Keratinocyte (primary cell): ENCODE measurements at regions not wholly inside any gene's neighbourhood (a gene's known extent, or its start where the extent isn't known, plus 50 kb on each side); places are given as distances from the start of the nearest gene placed in this dataset.

ENCODE experiments used
- DNase-seq: peaks from one replicate; pipeline ENCODE4 v3.0.0-alpha.2; 2011; ENCODE audit warnings: low read depth, missing footprints, low spot score
- FAIRE-seq: peaks from 2 replicates; lab custom pipeline; 2011; peaks lifted over from hg19 to GRCh38; lab: Jason Lieb, UNC
- H2AFZ ChIP-seq: 2 replicates; pipeline ENCODE4 v1.6.0; 2012; ENCODE audit warnings: low read length, control low read depth, inconsistent platforms; ENCODE audit not compliant: control insufficient read depth
- H3K27ac ChIP-seq: 2 replicates; pipeline ENCODE4 v1.5.1; 2011; ENCODE audit warnings: low read length; ENCODE audit not compliant: control insufficient read depth, insufficient read depth
- H3K27me3 ChIP-seq: 3 replicates; pipeline ENCODE4 v1.6.0; 2011; ENCODE audit warnings: low read length; ENCODE audit not compliant: control insufficient read depth, insufficient read depth; ENCODE audit errors: extremely low read depth
- H3K36me3 ChIP-seq, 2 experiments: 2 replicates in 1 of 2; 3 replicates in 1 of 2; pipeline ENCODE4 v1.5.1; 2011; ENCODE audit warnings: low read length in 2 of 2, mild to moderate bottlenecking in 1 of 2; ENCODE audit not compliant: control insufficient read depth in 2 of 2, insufficient read depth in 2 of 2; ENCODE audit errors: extremely low read depth in 1 of 2
- H3K4me1 ChIP-seq: 3 replicates; pipeline ENCODE4 v1.5.1; 2011; ENCODE audit warnings: low read length; ENCODE audit not compliant: control insufficient read depth, insufficient read depth; ENCODE audit errors: extremely low read depth
- H3K4me2 ChIP-seq: 3 replicates; pipeline ENCODE4 v1.6.0; 2011; ENCODE audit warnings: low read depth, low read length; ENCODE audit not compliant: control insufficient read depth, insufficient read depth; ENCODE audit errors: extremely low read depth
- H3K4me3 ChIP-seq, 3 experiments: fragments of 200-600 bp in 1 of 3; sonication (generic) in 1 of 3; 2 replicates in 2 of 3; 3 replicates in 1 of 3; pipeline ENCODE4 v1.5.1; 2011 to 2016; ENCODE audit warnings: low read length in 3 of 3, mild to moderate bottlenecking in 3 of 3, control low read depth in 2 of 3, inconsistent platforms in 1 of 3, low read depth in 1 of 3, mixed read lengths in 1 of 3, mixed run types in 1 of 3, moderate library complexity in 1 of 3; ENCODE audit not compliant: control insufficient read depth in 2 of 3, insufficient read depth in 2 of 3; ENCODE audit errors: extremely low read depth in 1 of 3
- H3K79me2 ChIP-seq: 2 replicates; pipeline ENCODE4 v1.6.0; 2012; ENCODE audit warnings: low read length; ENCODE audit not compliant: control insufficient read depth, insufficient read depth
- H3K9ac ChIP-seq: 3 replicates; pipeline ENCODE4 v1.6.0; 2011; ENCODE audit warnings: low read length; ENCODE audit not compliant: control insufficient read depth, insufficient read depth; ENCODE audit errors: extremely low read depth
- H3K9me1 ChIP-seq: 3 replicates; pipeline ENCODE4 v1.6.0; 2011; ENCODE audit warnings: low read length; ENCODE audit not compliant: control insufficient read depth, insufficient read depth; ENCODE audit errors: extremely low read depth
- H3K9me3 ChIP-seq: 2 replicates; pipeline ENCODE4 v1.5.1; 2012; ENCODE audit warnings: low read depth, low read length; ENCODE audit not compliant: control insufficient read depth
- H4K20me1 ChIP-seq: 3 replicates; pipeline ENCODE4 v1.6.0; 2011; ENCODE audit warnings: low read length; ENCODE audit not compliant: control insufficient read depth, insufficient read depth; ENCODE audit errors: extremely low read depth
- EZH2 ChIP-seq: IDR thresholded peaks from one replicate; pipeline ENCODE4 v1.6.1; 2012; ENCODE audit warnings: inconsistent platforms, mild to moderate bottlenecking, low read length, moderate library complexity
- dilution Hi-C: fragments of 300-500 bp; cut with MboI; formaldehyde crosslinking; loops from one replicate; pipeline ENCODE4 v1.7.0; 2020; ENCODE audit warnings: low sequenced_read_pairs; ENCODE audit not compliant: extremely low pct_ligation_motif_present
- TF ChIP-seq, protein P1 (sequence below), 3 experiments: IDR thresholded peaks in 1 of 3; conservative IDR thresholded peaks in 1 of 3; optimal IDR thresholded peaks in 1 of 3; 2 replicates in 2 of 3; 3 replicates in 1 of 3; pipeline versions ENCODE3 to v1.5.1; 2011; ENCODE audit warnings: low read length in 3 of 3, mild to moderate bottlenecking in 3 of 3, moderate library complexity in 2 of 3, control low read depth in 1 of 3, inconsistent platforms in 1 of 3; ENCODE audit not compliant: insufficient read depth in 2 of 3; ENCODE audit errors: extremely low read depth in 1 of 3

DNA sequence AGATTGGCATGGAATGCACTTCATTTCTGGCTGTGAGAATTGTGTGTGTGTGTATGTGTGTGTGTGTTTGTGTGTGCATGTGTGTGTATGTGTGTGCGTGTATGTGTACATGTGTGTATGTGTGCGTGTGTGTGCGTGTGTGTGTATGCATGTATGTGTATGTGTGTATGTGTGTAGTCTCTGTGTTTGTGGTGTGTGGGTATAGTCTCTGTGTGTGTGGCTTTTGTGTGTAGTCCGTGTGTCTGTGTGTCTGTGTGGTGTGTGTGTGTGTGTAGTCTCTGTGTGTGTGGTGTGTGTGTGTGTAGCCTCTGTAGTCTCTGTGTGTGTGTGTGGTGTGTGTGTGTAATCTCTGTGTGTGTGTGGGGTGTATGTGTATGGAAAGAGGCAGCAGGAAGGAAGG lies 247.3 kb upstream of the SOX11 start:
- Histone ChIP-seq H3K4me3 (no peak overlapping the region), H3K79me2 (no peaks in the 10 kb centered on the region), H3K4me2 (no peak overlapping the region), H3K9me3 (peaks cover 3% of the 10 kb centered on the region), H3K27ac (no peak overlapping the region), H3K27me3 (no peaks in the 10 kb centered on the region), H4K20me1 (no peaks in the 10 kb centered on the region), H3K36me3 (no peaks in the 10 kb centered on the region), H3K4me1 (no peaks in the 10 kb centered on the region), H3K9ac (no peak overlapping the region), H2AFZ (no peak overlapping the region), H3K9me1 (no peaks in the 10 kb centered on the region)
- FAIRE-seq, result no peak
- no peak for DNase-seq
- dilution Hi-C loops, result no loop called here
- TF ChIP-seq, protein P1, sequence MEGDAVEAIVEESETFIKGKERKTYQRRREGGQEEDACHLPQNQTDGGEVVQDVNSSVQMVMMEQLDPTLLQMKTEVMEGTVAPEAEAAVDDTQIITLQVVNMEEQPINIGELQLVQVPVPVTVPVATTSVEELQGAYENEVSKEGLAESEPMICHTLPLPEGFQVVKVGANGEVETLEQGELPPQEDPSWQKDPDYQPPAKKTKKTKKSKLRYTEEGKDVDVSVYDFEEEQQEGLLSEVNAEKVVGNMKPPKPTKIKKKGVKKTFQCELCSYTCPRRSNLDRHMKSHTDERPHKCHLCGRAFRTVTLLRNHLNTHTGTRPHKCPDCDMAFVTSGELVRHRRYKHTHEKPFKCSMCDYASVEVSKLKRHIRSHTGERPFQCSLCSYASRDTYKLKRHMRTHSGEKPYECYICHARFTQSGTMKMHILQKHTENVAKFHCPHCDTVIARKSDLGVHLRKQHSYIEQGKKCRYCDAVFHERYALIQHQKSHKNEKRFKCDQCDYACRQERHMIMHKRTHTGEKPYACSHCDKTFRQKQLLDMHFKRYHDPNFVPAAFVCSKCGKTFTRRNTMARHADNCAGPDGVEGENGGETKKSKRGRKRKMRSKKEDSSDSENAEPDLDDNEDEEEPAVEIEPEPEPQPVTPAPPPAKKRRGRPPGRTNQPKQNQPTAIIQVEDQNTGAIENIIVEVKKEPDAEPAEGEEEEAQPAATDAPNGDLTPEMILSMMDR (optimal IDR thresholded peaks at IDR 0.05 in 1 of 3, IDR thresholded peaks at IDR 0.05 in 1 of 3, conservative IDR thresholded peaks at IDR 0.05 in 1 of 3; ENCODE audit: extremely low read depth in 1 of 3, insufficient read depth in 2 of 3, low read length in 3 of 3), result no peak
- TF ChIP-seq EZH2, result no peak

DNA sequence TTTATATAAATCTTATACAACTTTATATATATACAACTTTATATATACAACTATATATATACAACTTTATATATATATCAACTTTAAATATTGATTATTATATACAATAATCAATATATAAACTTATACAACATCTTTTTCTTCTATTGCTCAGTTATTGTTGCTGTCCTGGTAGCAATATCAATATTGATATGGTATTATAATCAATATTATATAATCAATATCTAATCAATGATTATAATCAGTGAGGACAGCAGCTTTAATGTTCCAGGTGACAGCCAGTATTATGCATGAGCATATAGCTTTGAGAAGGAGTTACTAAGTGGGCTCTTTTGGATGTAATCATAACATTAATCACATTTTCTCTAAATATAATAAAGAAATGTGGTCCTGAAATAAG lies 242.3 kb upstream of the SOX11 start:
- H3K27me3 ChIP-seq, result no peaks in the 10 kb centered on the region
- no peaks in the 10 kb centered on the region for H3K9me1 ChIP-seq
- H3K79me2 ChIP-seq, result no peaks in the 10 kb centered on the region
- no peaks in the 10 kb centered on the region for H4K20me1 ChIP-seq
- H3K4me2 ChIP-seq, result no peak overlapping the region
- no peaks in the 10 kb centered on the region for H3K36me3 ChIP-seq
- H3K9ac ChIP-seq, result no peak overlapping the region
- H3K9me3 ChIP-seq, result peaks cover under 1% of the 10 kb centered on the region
- no peak for FAIRE-seq
- H3K27ac ChIP-seq, result no peak overlapping the region
- H3K4me3 ChIP-seq, result no peak overlapping the region
- no peak for TF ChIP-seq EZH2
- TF ChIP-seq, protein P1 (optimal IDR thresholded peaks at IDR 0.05 in 1 of 3, IDR thresholded peaks at IDR 0.05 in 1 of 3, conservative IDR thresholded peaks at IDR 0.05 in 1 of 3; ENCODE audit: extremely low read depth in 1 of 3, insufficient read depth in 2 of 3, low read length in 3 of 3), result no peak
- DNase-seq, result no peak
- H3K4me1 ChIP-seq, result no peaks in the 10 kb centered on the region
- H2AFZ ChIP-seq, result no peak overlapping the region
- dilution Hi-C loops, result no loop called here
